Choroid plexus epithelial cell (primary cell): ENCODE measurements at regions not wholly inside any gene's neighbourhood (a gene's known extent, or its start where the extent isn't known, plus 50 kb on each side); places are given as distances from the start of the nearest gene placed in this dataset.

ENCODE experiments used
- DNase-seq: peaks from one replicate; pipeline ENCODE4 v3.0.0-alpha.2; 2010; ENCODE audit warnings: low read depth
- H3K4me3 ChIP-seq: 2 replicates; pipeline ENCODE4 v1.5.1; 2011; ENCODE audit warnings: low read depth, mild to moderate bottlenecking, control low read depth, low read length, moderate library complexity
- CTCF ChIP-seq: conservative IDR thresholded peaks from 2 replicates; pipeline ENCODE4 v1.5.1; 2011; ENCODE audit warnings: low read depth, mild to moderate bottlenecking, control low read depth, inconsistent platforms, low read length, moderate library complexity

- TF ChIP-seq CTCF = peak; percentile 93
- DNase-seq = peak; percentile 95
- no peak overlapping the region for H3K4me3 ChIP-seq
These were observed 94.0 kb upstream of the RFC3 start for GRCh38 chr13:33723772-33724435.

- TF ChIP-seq CTCF = no peak
These were observed 92.6 kb upstream of the RFC3 start for GRCh38 chr13:33725340-33725739.

GRCh38 chr13:33727297-33728083 is 90.5 kb upstream of the RFC3 start:
- DNase-seq = no peak

More at GRCh38 chr13:33725340-33725739, 92.6 kb upstream of the RFC3 start:
- H3K4me3 ChIP-seq = no peak overlapping the region
- DNase-seq = no peak

GRCh38 chr13:33728271-33729037 is 89.5 kb upstream of the RFC3 start:
- TF ChIP-seq CTCF = no peak
- no peak overlapping the region for H3K4me3 ChIP-seq
- DNase-seq = peak; percentile 8

More at GRCh38 chr13:33727297-33728083, 90.5 kb upstream of the RFC3 start:
- no peak overlapping the region for H3K4me3 ChIP-seq
- TF ChIP-seq CTCF = no peak

GRCh38 chr13:33730147-33730546 is 87.8 kb upstream of the RFC3 start:
- H3K4me3 ChIP-seq = no peak overlapping the region
- DNase-seq = peak; percentile 3
- TF ChIP-seq CTCF = no peak

- DNase-seq = no peak
- no peak overlapping the region for H3K4me3 ChIP-seq
- TF ChIP-seq CTCF = no peak
These were observed 87.3 kb upstream of the RFC3 start for GRCh38 chr13:33730619-33731018.
